ENCODE measurements at regions not wholly inside any gene's neighbourhood (a gene's known extent, or its start where the extent isn't known, plus 50 kb on each side); places are given as distances from the start of the nearest gene placed in this dataset.

DNA sequence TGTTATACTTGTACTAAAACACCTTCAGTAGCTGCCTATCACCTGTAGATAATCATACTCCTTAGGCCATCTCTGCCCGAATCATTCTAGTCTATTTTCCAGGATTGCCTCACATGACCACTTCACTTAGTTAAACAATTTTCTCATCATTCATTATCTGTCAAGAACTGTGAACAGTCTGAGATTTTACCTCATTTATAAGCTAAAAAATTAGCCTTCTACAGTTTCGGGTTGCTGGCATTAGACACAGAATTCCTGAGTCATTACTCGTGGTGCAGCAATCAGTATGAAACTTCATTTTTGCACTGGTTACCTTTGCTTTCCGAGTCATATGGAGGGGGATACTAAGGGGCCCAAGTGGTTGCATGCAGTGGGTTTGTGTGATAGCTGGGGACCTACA, 57.6 kb upstream of the OTOGL start:
- no peak for TF ChIP-seq PATZ1 (CRISPR knock-in tag; IDR thresholded peaks at IDR 0.05; ENCODE audit: borderline replicate concordance)
- TF ChIP-seq ZNF565 (CRISPR knock-in tag; conservative IDR thresholded peaks at IDR 0.05; ENCODE audit: low read depth) = no peak
- TF ChIP-seq ZNF70 (CRISPR knock-in tag; IDR thresholded peaks at IDR 0.05) = no peak

Data from SK-N-SH treated with all-trans-retinoic acid at 6 μM for 48 hours (cell line).